Stomach (tissue), 8 donors: ENCODE measurements at regions not wholly inside any gene's neighbourhood (a gene's known extent, or its start where the extent isn't known, plus 50 kb on each side); places are given as distances from the start of the nearest gene placed in this dataset.

Source experiments
- DNase-seq, 2 donors: peaks; one replicate each; pipeline versions ENCODE4 v3.0.0 to v3.0.0-alpha.2; 2013 to 2019
- H3K27ac ChIP-seq, 5 donors: fragments of 200-600 bp in 4 of 5; sonication (generic) in 4 of 5; one replicate each; pipeline ENCODE4 v1.5.1; 2013 to 2019; ENCODE audit warnings: mild to moderate bottlenecking in 1 of 5, moderate library complexity in 1 of 5
- H3K27me3 ChIP-seq, 3 donors: fragments of 200-600 bp; sonication (generic); one replicate each; pipeline ENCODE4 v1.5.1; 2017 to 2019; ENCODE audit warnings: mixed run types in 1 of 3
- H3K36me3 ChIP-seq, 4 donors: fragments of 200-600 bp; sonication (generic); 1 replicate in 3 of 4; 2 replicates in 1 of 4; pipeline ENCODE4 v1.5.1; 2016 to 2019
- H3K4me1 ChIP-seq, 4 donors: fragments of 200-600 bp; sonication (generic); one replicate each; pipeline ENCODE4 v1.5.1; 2016 to 2019
- H3K4me3 ChIP-seq, 4 donors: fragments of 200-600 bp; sonication (generic) in 3 of 4; one replicate each; pipeline ENCODE4 v1.5.1; 2016 to 2019; ENCODE audit warnings: mild to moderate bottlenecking in 1 of 4
- H3K9me3 ChIP-seq, 4 donors: fragments of 200-600 bp; sonication (generic); one replicate each; pipeline ENCODE4 v1.5.1; 2016 to 2019
- EP300 ChIP-seq: sonication (generic); formaldehyde crosslinking; IDR thresholded peaks from one replicate; pipeline ENCODE4 v1.6.1; 2017; ENCODE audit warnings: antibody characterized with exemption
- POLR2A ChIP-seq, 4 donors: fragments of 450-650 bp; IDR thresholded peaks; one replicate each; pipeline ENCODE4 v1.6.1; 2016; ENCODE audit warnings: antibody characterized with exemption in 4 of 4, control low read depth in 2 of 4, mild to moderate bottlenecking in 1 of 4, moderate library complexity in 1 of 4
- POLR2AphosphoS5 ChIP-seq, 3 donors: sonication (generic); formaldehyde crosslinking; IDR thresholded peaks; one replicate each; pipeline ENCODE4 v1.6.1; 2016; ENCODE audit warnings: antibody characterized with exemption in 3 of 3
- WGBS, 5 donors: extraction: QIAGEN DNeasy Blood & Tissue Kit in 3 of 5; methylation state at CpG; one replicate each; pipeline versions ENCODE4 v1.1.5 to v1.1.7; 2013 to 2018; 5-methylcytosine and 5-hydroxymethylcytosine counted together
- intact Hi-C: fragments of 100-400 bp; cut with DNase I; formaldehyde crosslinking; loops from one replicate; pipeline ENCODE4 v1.15.1; 2023; ENCODE audit warnings: low total_unique reads
- TF ChIP-seq, protein P1 (sequence below), 7 experiments: fragments of 450-650 bp in 4 of 7; fragments of 200-600 bp in 3 of 7; sonication (generic) in 3 of 7; IDR thresholded peaks; one replicate each; pipeline ENCODE4 v1.5.1; 2016 to 2019; ENCODE audit warnings: antibody characterized with exemption in 7 of 7, control low read depth in 2 of 7, mild to moderate bottlenecking in 1 of 7
- donor health status: healthy with polysubstance abuse.
- donor health status: Bipolar disorder and iron deficiency.
- donor health status: healthy.

DNA sequence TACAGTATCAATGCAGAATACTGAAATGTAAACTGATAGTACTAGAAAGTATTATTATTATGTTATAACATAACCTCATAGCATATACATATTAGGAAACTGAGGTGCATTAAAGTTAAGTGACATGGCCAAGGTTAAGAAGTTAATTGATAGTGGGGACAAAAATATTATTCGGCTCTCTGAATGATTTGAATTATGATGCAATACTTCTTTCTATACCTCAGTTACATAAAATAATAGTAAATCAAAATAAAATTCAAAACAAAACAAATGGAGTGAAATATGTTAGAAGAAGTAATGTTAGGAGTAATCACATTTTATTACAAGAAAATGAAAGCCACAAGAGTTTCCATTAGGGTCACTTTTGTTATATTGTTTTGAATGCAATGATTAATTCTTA lies 455.2 kb downstream of the PLA2G4A start:
- H3K4me1 ChIP-seq, result no peaks in the 10 kb centered on the region
- H3K4me3 ChIP-seq, result no peak overlapping the region
- TF ChIP-seq, protein P1, sequence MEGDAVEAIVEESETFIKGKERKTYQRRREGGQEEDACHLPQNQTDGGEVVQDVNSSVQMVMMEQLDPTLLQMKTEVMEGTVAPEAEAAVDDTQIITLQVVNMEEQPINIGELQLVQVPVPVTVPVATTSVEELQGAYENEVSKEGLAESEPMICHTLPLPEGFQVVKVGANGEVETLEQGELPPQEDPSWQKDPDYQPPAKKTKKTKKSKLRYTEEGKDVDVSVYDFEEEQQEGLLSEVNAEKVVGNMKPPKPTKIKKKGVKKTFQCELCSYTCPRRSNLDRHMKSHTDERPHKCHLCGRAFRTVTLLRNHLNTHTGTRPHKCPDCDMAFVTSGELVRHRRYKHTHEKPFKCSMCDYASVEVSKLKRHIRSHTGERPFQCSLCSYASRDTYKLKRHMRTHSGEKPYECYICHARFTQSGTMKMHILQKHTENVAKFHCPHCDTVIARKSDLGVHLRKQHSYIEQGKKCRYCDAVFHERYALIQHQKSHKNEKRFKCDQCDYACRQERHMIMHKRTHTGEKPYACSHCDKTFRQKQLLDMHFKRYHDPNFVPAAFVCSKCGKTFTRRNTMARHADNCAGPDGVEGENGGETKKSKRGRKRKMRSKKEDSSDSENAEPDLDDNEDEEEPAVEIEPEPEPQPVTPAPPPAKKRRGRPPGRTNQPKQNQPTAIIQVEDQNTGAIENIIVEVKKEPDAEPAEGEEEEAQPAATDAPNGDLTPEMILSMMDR (IDR thresholded peaks at IDR 0.05), result no peak
- TF ChIP-seq POLR2AphosphoS5 (IDR thresholded peaks at IDR 0.05), result no peak
- TF ChIP-seq EP300, result no peak
- TF ChIP-seq POLR2A (IDR thresholded peaks at IDR 0.05), result no peak
- DNase-seq, result no peak
- no peaks in the 10 kb centered on the region for H3K27me3 ChIP-seq
- WGBS, 5 donors, result 80 to 97% (median 87%) methylated on average over 1 of the region's 1 CpG
- H3K27ac ChIP-seq, result no peak overlapping the region
- intact Hi-C loops, result no loop called here
- peaks cover 0 to 18% (median 5%) of the 10 kb centered on the region in 4 donors for H3K9me3 ChIP-seq
- H3K36me3 ChIP-seq, result no peaks in the 10 kb centered on the region

DNA sequence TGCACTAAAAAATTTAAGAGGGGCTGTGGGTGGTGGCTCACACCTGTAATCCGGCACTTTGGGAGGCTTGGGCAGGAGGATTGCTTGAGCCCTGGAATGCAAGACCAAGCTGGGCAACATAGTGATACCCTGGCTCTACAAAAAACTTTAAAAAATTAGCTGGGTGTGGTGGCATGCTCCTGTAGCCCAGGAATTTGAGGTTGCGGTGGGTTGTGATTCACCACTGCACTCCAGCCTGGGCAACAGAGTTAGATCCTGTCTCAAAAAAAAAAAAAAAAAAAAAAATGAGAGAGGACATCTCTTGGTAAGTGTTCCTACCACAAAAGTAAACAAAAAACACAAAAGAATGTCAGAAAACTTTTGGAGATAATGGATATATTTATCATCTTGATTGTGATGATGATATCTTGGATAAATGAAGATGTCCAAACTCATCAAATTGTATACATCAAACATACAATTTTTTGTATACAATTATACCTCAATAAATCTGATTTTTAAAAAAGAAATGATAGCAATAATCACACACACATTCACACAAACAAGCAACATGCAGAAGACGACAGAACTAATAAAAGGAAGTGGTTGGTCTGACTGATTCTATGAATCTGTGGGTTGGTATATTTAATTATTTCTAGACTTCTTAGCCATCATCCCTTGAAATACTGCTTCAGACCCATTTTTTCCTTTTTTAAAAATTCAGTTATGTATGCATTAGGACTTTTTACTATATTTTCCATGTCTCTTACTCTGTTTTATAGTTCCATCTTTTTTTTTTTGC lies 465.9 kb downstream of the PLA2G4A start:
- 69 to 86% (median 81%) methylated on average over 3 of the region's 3 CpGs for WGBS, 5 donors
- TF ChIP-seq POLR2AphosphoS5 (IDR thresholded peaks at IDR 0.05) (no peak), EP300 (no peak), POLR2A (IDR thresholded peaks at IDR 0.05) (no peak)
- TF ChIP-seq, protein P1 (IDR thresholded peaks at IDR 0.05), result no peak
- Histone ChIP-seq H3K4me1 (no peaks in the 10 kb centered on the region), H3K27ac (no peak overlapping the region), H3K4me3 (no peak overlapping the region), H3K9me3 (no peaks in the 10 kb centered on the region), H3K36me3 (no peaks in the 10 kb centered on the region), H3K27me3 (no peaks in the 10 kb centered on the region)
- DNase-seq, result no peak
- intact Hi-C loops, result no loop called here

DNA sequence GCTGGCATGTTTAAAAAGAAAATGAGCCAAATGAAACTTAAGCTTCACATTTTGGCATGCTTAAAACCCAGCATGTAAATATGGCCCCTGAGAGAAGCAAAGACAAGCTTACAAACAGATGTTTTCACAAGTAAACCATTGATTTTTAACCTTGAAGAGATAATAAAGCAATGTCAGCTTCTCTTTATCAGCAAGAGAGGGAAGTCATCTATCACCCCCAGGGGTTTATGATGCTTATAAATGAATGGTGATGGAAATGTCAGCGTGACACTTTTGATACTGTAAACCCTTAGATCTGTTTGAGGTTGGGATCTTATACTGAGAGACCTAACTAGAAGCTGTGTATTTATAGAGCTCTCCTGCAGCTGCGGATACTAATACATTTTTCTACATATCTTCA lies 471.3 kb downstream of the PLA2G4A start:
- H3K27ac ChIP-seq, result no peak overlapping the region
- H3K4me1 ChIP-seq, result no peaks in the 10 kb centered on the region
- no peaks in the 10 kb centered on the region for H3K27me3 ChIP-seq
- TF ChIP-seq, protein P1 (IDR thresholded peaks at IDR 0.05), result no peak
- no peak for TF ChIP-seq POLR2AphosphoS5 (IDR thresholded peaks at IDR 0.05)
- no peak for TF ChIP-seq EP300
- no peak for TF ChIP-seq POLR2A (IDR thresholded peaks at IDR 0.05)
- intact Hi-C loops, result no loop called here
- no peak for DNase-seq
- no peaks in the 10 kb centered on the region for H3K9me3 ChIP-seq
- no peaks in the 10 kb centered on the region for H3K36me3 ChIP-seq
- H3K4me3 ChIP-seq, result no peak overlapping the region
- 40 to 63% (median 48%) methylated on average over 2 of the region's 2 CpGs for WGBS, 5 donors

DNA sequence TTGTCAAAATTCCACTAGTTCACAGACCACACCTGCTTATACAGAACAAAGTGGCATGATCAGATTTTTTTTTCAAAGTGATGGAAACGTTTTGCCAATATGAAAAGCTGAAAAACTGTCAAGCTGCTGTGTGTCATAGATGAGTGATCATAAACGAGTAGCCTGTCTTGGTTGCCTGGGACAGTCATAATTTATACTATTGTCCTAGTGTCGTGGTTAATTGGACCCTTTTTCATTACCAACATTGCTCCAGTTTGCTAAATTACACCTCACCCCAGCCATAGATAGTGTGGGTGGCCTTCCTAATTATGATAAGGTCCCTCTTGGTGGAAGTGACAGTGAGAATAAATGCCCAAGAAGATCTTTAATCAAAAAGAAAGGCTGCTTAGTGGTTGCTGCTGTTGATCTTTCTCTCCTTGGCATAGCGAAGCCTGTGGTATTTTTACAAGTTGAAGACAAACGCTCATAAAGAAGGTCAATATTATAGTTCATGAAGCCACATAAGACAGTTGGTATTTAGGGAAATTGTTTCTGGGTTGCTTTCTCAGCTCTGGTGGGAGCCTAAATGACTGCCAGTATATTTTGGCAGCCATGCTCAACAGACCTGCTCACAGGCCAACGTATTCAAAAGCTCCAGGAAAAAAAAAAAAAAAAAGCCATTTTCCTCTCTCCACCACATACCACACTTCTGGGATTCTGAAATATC lies 478.1 kb downstream of the PLA2G4A start:
- TF ChIP-seq, protein P1 (IDR thresholded peaks at IDR 0.05), result no peak
- TF ChIP-seq POLR2AphosphoS5 (IDR thresholded peaks at IDR 0.05), result no peak
- TF ChIP-seq EP300, result no peak
- no peak for TF ChIP-seq POLR2A (IDR thresholded peaks at IDR 0.05)
- DNase-seq, result no peak
- Histone ChIP-seq H3K36me3 (no peaks in the 10 kb centered on the region), H3K9me3 (no peaks in the 10 kb centered on the region), H3K4me1 (no peaks in the 10 kb centered on the region), H3K4me3 (no peak overlapping the region), H3K27ac (no peak overlapping the region), H3K27me3 (no peaks in the 10 kb centered on the region)
- intact Hi-C loops, result no loop called here
- 46 to 62% (median 53%) methylated on average over 6 of the region's 6 CpGs for WGBS, 5 donors
